IPS DF 19.7 (cell line): ENCODE measurements at regions not wholly inside any gene's neighbourhood (a gene's known extent, or its start where the extent isn't known, plus 50 kb on each side); places are given as distances from the start of the nearest gene placed in this dataset.
"Not testable (repeated sequence)": the region's sequence is repeated elsewhere in the genome, so short reads cannot be mapped to it uniquely, and the experiment has no call there.

Experiments
- DNase-seq: peaks from one replicate; pipeline ENCODE4 v3.0.0-alpha.2; 2013; ENCODE audit warnings: low read depth, low spot score

- no peak for DNase-seq
These were observed 404.9 kb upstream of the PRKCQ start for GRCh38 chr10:6984971-6985370.

- not testable (repeated sequence) for DNase-seq
These were observed 403.9 kb upstream of the PRKCQ start for GRCh38 chr10:6984016-6984415.

DNA sequence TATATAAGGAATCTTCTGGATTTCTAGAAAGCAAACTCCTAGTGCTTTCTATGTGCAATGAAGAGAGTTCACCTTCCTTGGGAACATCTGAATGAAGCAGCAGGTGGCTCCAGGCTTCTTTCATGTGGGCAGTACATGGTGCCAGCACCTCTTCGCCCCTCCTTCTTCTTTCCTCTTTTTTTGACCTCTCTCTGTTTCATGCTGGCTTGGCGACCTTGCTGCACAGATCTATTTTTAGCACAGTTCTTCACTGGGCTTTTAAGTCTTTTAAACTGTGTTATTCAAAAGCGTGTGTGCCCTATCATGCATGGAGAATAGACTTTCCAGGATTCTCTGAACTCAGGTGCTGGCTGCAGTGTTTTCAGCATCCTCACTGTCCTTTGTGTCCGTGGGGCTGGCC is 400.3 kb upstream of the PRKCQ start:
- DNase-seq: no peak

GRCh38 chr10:6979371-6979770 is 399.3 kb upstream of the PRKCQ start:
- no peak for DNase-seq

- no peak for DNase-seq
These were observed 398.1 kb upstream of the PRKCQ start for GRCh38 chr10:6978187-6978627.

- no peak for DNase-seq
These were observed 397.5 kb upstream of the PRKCQ start for GRCh38 chr10:6977398-6978186.

DNA sequence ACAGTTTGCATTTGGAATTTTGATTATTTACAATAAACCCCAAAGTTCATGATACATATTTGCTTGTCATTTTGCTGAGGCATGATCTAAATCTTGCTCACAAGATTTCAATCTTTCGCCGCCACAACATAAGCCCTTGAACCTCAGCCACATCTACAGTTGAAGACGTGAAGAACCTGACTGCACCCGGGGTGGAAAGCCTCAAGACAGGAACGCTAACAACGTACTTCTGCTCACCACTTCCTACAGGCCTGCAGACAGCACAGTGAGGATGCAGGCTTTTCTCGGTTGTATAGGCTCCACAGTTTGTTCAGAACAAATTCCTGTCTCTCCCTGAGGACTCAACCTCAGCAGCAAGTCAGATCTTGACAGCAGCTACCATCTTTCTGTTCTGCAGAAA is 393.8 kb upstream of the PRKCQ start:
- DNase-seq: no peak

DNA sequence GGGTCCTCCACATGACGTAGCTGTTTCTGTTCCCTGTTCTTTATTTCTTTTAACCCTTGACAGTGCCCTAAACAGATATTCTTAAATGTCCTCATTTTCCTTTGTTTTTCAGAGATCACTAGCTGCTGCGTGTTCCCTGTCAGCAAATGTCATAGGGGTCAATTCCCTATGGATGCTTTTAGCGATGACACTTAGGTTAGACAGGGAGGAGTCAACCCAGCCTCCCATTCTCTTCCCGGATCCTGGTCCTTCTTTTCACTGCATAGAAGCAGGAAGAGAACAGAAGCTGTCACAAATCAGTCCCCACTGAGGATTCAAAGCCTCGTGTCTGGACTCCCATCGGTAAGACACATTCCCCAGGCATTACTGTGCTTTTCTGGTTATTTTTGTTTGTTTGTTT is 392.1 kb upstream of the PRKCQ start:
- no peak for DNase-seq

- no peak for DNase-seq
These were observed 389.6 kb upstream of the PRKCQ start for GRCh38 chr10:6969659-6970058.

DNA sequence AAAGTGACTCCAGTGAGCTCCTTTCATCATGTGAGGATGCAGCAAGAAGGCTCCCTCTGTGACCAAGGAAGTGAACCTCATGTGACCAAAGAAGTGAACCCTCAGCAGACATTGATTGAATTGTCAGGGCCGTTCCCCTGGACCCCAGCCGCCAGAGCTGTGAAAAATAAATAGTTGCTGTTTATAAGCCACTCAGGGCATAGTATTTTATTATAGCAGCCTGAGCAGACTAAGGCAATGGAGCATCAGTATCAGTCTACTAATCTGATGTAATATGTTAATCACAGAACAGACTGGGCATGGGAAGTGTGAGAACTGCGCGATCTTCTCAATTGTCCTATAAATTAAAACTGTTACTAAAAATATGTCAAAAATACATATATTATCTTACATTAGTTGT is 384.5 kb upstream of the PRKCQ start:
- no peak for DNase-seq

DNA sequence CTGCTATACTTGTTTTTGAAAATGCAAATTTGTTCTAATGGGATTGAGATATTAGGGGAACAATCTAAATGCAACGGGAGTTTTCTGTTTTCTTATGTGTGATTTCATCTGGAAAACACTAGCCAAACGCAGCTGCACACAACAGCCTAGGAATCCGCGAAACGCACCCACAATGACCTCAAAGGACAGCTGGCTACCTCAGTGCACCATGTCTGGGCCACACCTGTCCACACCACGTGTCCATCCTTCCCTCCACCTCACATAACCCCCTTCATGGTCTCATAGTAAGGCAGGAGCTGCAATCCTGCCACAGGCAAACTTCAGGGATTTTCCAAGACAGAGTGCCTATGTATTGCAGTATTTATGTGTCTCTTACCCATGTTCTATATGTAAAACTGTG is 382.5 kb upstream of the PRKCQ start:
- DNase-seq: no peak

DNA sequence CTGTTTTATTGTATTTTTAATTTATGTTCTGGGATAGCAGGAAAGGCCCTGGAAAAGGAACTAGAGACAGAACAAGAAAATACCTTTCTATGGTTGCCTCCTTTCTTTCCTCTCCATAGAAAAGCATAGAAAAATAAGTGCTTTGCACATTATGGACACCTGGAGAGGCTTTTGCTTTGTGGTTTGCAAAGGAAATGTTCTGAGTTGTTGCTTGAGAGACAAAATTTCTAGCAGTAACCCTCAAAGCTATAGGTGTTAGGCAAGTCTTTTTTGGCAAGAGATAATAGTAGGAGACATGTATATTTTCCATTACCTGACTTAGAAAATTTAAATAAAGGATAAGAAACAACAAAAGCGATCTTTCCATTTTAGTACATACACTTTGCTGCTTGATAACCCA is 378.6 kb upstream of the PRKCQ start:
- DNase-seq: no peak

GRCh38 chr10:6958254-6958653 is 378.2 kb upstream of the PRKCQ start:
- DNase-seq: no peak

DNA sequence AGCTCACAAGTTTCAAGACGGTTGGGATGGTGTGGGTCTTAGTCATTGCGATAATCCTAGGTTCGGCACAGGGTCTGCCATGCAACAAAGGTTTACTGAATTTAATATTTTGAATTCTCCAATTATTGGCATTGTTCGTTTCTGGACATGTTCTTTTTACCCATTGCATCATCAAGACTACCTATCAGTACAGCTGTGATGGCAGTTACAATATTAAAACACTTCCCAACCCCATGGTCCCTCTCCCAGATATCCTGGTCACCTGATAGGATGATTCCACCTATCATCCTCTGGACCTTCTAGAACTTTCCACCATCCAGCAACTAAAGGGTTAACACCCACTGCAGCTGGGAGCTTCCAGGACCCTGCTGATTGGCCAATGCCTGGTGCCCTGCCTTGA is 377.8 kb upstream of the PRKCQ start:
- DNase-seq: no peak

DNA sequence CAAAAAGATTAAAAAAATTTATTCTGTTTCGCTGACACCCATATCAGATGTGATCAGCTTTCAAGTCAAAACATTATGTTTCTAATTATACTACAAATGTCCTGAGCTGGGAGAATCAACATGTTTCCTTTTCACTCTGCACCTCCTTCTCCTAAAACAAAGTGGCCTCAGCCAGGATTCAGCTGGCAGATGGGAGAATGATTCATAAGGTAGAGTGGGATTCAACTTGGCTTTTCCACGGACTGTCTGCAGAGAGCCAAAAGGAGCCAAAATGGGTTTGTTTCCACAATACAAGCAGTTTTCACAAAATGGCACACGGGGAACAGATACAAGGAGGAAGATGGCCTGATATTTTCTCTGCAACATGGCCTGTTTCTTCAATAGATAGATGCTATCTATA is 376.5 kb upstream of the PRKCQ start:
- no peak for DNase-seq

DNA sequence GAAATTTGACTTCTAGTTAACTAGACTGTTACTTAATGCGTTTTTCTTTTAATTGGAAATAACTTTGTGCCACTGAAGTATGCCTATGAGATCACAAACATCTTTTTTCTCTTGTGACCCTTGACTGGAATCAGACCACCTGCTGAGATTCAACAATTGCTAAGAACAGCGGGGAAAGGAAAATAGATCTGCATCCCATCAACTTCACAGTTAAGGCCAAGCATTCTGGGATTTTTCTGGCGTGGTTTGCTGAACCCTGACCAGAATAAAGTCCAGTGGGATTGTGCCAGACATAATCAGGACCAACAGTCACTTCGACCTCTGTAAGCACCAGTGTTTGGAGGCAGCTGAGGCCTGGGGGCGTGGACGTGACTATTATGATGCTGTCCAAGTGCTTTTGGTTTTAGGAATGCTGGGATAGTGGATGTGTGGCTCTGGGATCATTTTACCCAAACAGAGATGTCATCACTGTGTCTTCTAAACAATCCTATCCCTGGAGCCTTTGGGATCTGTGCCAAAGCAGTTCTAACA is 373.3 kb upstream of the PRKCQ start:
- no peak for DNase-seq

DNA sequence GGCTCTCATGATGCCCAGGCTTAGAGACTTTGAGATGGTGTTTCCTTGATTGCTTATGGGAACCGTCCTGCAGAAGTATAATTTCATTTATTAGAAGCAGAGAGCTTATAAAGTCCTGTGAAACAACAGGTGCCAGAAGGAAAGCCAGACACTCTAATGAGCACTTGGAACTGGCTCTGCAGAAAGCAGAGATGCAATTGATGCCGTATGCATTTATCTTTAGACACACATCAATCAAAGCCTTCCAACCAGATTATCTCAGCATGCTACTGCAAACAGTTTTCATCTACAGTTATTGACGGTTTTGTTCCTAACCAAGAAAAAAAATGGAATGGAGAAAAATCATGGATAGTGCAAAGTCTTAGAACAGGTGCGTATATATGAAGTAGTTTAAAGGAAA is 371.7 kb upstream of the PRKCQ start:
- DNase-seq: no peak

DNA sequence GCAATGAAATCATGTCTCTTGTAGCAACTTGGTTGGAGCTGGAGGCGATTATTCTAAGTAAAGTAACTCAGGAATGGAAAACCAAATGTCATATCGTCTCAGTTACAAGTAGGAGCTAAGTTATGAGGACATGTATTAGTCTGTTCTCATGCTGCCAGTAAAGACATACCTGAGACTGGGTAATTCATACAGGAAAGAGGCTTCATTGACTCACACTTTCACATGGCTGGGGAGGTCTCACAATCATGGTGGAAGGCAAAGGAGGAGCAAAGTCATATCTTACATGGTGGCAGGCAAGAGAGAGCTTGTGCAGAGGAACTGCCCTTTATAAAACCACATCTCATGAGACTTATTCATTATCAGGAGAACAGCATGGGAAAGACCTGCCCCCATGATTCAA is 370.1 kb upstream of the PRKCQ start:
- no peak for DNase-seq

DNA sequence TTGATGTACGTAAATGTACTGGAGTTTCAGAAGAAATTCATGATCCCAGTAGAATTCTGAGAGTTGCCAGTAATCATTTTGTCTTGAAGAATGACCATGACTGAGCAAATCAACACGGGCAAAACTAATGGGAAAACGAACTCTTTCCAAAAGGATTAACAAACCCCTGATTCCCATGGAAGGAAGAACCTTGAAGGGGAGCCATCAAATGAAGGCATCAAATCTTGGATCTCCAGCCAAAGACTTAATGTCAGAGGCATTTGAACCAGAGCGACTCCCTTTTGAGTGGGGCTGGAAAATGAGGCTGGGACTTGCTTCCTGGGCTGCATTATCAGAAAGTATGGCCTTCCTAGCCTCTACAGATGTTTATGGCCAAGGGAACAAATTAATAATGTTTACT is 364.4 kb upstream of the PRKCQ start:
- no peak for DNase-seq

DNA sequence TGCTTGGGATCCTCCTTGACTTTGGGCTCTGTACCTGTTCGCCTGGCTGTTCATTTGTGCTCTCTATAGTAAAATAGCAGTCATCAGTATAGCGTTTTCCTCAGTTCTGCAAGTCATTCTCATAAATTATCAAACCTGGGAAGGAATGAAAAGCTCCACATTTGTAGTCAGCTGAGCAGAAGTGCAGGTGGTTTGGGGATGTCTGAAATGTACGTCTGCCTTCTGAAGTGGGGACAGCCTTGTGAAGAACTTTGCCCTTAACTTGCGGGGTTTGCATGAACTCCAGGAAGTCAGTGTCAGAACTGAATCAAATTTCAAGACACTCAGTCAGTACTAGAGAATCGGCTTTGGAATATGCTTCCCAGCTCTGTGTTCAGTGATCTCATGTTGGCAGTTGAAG is 358.3 kb upstream of the PRKCQ start:
- DNase-seq: no peak

GRCh38 chr10:6936931-6937330 is 356.9 kb upstream of the PRKCQ start:
- DNase-seq: no peak

- DNase-seq: no peak
These were observed 349.2 kb upstream of the PRKCQ start for GRCh38 chr10:6929148-6929830.

- no peak for DNase-seq
These were observed 348.5 kb upstream of the PRKCQ start for GRCh38 chr10:6928586-6928985.
